Gastrocnemius medialis (tissue), 4 donors: ENCODE measurements at regions not wholly inside any gene's neighbourhood (a gene's known extent, or its start where the extent isn't known, plus 50 kb on each side); places are given as distances from the start of the nearest gene placed in this dataset.

Source experiments
- CTCF ChIP-seq, 5 experiments: fragments of 450-650 bp in 3 of 5; fragments of 200-600 bp in 2 of 5; sonication (generic) in 2 of 5; IDR thresholded peaks in 4 of 5; conservative IDR thresholded peaks in 1 of 5; 1 replicate in 4 of 5; 2 replicates in 1 of 5; pipeline ENCODE4 v1.5.1; 2016 to 2019; ENCODE audit warnings: antibody characterized with exemption in 5 of 5, mild to moderate bottlenecking in 3 of 5, moderate library complexity in 3 of 5
- POLR2A ChIP-seq, 2 donors: fragments of 450-650 bp; IDR thresholded peaks; one replicate each; pipeline ENCODE4 v1.6.1; 2017; ENCODE audit warnings: antibody characterized with exemption in 2 of 2, mild to moderate bottlenecking in 2 of 2, moderate library complexity in 2 of 2

GRCh38 chr11:89583580-89583979, 92.4 kb upstream of the NOX4 start:
- TF ChIP-seq CTCF (IDR thresholded peaks at IDR 0.05 in 4 of 5, conservative IDR thresholded peaks at IDR 0.05 in 1 of 5) (no peak), POLR2A (IDR thresholded peaks at IDR 0.05) (no peak)
